ENCODE measurements at regions not wholly inside any gene's neighbourhood (a gene's known extent, or its start where the extent isn't known, plus 50 kb on each side); places are given as distances from the start of the nearest gene placed in this dataset.

DNA sequence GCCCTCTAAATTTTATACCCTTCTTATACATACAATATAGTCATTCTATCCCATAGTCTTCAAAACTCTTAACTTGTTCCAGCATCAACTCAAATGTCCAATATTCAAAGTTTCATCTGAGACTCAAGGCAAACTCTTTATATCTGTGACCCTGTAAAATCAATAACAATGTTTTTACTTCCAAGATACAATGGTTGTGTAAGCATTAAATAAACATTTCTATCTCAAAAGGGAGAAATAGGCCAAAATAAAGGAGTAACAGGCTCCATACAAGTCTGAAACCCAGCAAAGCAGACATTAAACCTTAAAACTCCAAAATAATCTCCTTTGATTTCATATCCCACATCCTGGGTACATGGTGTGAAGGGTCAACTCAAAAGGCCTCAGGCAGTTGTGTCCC is 1299.1 kb downstream of the MRPL39 start:
- H3K4me3 ChIP-seq: no peak overlapping the region
- H3K27ac ChIP-seq: no peak overlapping the region
- TF ChIP-seq, protein P1, sequence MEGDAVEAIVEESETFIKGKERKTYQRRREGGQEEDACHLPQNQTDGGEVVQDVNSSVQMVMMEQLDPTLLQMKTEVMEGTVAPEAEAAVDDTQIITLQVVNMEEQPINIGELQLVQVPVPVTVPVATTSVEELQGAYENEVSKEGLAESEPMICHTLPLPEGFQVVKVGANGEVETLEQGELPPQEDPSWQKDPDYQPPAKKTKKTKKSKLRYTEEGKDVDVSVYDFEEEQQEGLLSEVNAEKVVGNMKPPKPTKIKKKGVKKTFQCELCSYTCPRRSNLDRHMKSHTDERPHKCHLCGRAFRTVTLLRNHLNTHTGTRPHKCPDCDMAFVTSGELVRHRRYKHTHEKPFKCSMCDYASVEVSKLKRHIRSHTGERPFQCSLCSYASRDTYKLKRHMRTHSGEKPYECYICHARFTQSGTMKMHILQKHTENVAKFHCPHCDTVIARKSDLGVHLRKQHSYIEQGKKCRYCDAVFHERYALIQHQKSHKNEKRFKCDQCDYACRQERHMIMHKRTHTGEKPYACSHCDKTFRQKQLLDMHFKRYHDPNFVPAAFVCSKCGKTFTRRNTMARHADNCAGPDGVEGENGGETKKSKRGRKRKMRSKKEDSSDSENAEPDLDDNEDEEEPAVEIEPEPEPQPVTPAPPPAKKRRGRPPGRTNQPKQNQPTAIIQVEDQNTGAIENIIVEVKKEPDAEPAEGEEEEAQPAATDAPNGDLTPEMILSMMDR (IDR thresholded peaks at IDR 0.05): no peak
- H3K4me1 ChIP-seq (ENCODE audit: control insufficient read depth in 1 of 2, low read depth in 2 of 2): no peaks in the 10 kb centered on the region
- H3K36me3 ChIP-seq: no peaks in the 10 kb centered on the region
- no peaks in the 10 kb centered on the region for H3K9me3 ChIP-seq
- ATAC-seq (ENCODE audit: insufficient number of reproducible peaks, low FRiP score, low read depth) (no peak), DNase-seq (ENCODE audit: low spot score) (no peak)
- H3K27me3 ChIP-seq (replicated peaks; ENCODE audit: insufficient read depth): no peaks in the 10 kb centered on the region

DNA sequence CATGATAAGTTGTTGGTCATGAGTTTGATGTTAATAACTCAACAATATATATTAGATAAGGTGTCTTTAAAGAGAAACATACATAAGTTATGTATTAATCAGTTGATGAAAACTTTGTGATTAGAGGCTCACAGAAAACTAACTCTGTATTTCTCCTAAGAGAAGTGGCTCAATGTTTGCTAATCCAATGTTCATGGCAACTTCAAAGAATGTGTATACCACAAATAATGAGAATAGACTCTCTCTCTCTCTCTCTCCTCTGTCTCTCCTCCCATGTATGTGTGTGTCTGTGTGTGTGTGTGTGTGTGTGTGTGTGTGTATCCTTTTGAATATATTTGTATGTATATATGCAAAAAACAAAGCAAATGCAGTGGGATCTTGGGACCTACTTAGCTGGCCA is 1304.9 kb downstream of the MRPL39 start:
- Histone ChIP-seq H3K36me3 (no peaks in the 10 kb centered on the region), H3K9me3 (no peaks in the 10 kb centered on the region), H3K27ac (no peak overlapping the region), H3K4me1 (ENCODE audit: control insufficient read depth in 1 of 2, low read depth in 2 of 2) (no peaks in the 10 kb centered on the region), H3K27me3 (replicated peaks; ENCODE audit: insufficient read depth) (no peaks in the 10 kb centered on the region), H3K4me3 (no peak overlapping the region)
- TF ChIP-seq, protein P1 (IDR thresholded peaks at IDR 0.05): no peak
- no peak for ATAC-seq (ENCODE audit: insufficient number of reproducible peaks, low FRiP score, low read depth)
- DNase-seq (ENCODE audit: low spot score): no peak

DNA sequence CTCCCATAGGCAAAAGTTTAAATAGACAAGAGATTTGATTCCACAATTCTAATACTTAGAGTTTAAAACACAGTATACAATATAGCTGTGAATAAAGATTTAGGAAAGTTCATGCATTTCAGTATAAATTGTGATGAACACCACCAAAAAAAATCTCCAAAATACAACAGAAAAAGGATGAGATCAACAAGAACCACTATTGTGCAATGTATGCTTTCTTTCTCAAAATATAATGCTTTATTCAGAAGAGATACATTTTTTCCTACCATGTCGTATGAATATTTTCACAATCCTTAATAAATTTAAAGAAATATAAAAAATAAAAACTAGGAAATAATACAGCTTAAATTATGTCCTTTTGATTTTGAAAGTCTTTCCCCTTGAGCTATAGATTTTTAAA is 1309.2 kb downstream of the MRPL39 start:
- DNase-seq (ENCODE audit: low spot score) (no peak), ATAC-seq (ENCODE audit: insufficient number of reproducible peaks, low FRiP score, low read depth) (no peak)
- Histone ChIP-seq H3K27me3 (replicated peaks; ENCODE audit: insufficient read depth) (no peaks in the 10 kb centered on the region), H3K27ac (no peak overlapping the region), H3K36me3 (no peaks in the 10 kb centered on the region), H3K9me3 (no peaks in the 10 kb centered on the region), H3K4me3 (no peak overlapping the region), H3K4me1 (ENCODE audit: control insufficient read depth in 1 of 2, low read depth in 2 of 2) (no peaks in the 10 kb centered on the region)
- TF ChIP-seq, protein P1 (IDR thresholded peaks at IDR 0.05): no peak

DNA sequence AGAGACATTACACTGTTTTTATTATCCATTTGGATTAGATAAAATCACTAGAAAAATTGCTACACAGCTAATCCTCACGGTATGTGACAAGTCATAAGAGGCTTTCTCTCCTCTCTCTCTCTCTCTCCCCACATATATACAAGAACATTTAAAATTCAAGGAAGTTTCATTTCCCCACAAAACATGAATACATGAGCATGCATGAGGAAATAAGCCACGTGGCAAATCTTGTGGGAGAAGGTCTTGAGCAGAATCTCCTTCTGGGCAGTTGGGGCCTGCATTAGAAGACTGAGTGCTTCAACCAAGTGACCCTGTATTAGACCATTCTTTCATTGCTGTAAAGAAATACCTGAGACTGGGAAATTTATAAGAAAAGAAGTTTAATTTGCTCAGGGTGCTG is 1313.1 kb downstream of the MRPL39 start:
- no peak overlapping the region for H3K4me3 ChIP-seq
- ATAC-seq (ENCODE audit: insufficient number of reproducible peaks, low FRiP score, low read depth) (no peak), DNase-seq (ENCODE audit: low spot score) (no peak)
- no peaks in the 10 kb centered on the region for H3K27me3 ChIP-seq (replicated peaks; ENCODE audit: insufficient read depth)
- H3K9me3 ChIP-seq: no peaks in the 10 kb centered on the region
- H3K4me1 ChIP-seq (ENCODE audit: control insufficient read depth in 1 of 2, low read depth in 2 of 2): no peaks in the 10 kb centered on the region
- H3K27ac ChIP-seq: no peak overlapping the region
- no peaks in the 10 kb centered on the region for H3K36me3 ChIP-seq
- TF ChIP-seq, protein P1 (IDR thresholded peaks at IDR 0.05): no peak

DNA sequence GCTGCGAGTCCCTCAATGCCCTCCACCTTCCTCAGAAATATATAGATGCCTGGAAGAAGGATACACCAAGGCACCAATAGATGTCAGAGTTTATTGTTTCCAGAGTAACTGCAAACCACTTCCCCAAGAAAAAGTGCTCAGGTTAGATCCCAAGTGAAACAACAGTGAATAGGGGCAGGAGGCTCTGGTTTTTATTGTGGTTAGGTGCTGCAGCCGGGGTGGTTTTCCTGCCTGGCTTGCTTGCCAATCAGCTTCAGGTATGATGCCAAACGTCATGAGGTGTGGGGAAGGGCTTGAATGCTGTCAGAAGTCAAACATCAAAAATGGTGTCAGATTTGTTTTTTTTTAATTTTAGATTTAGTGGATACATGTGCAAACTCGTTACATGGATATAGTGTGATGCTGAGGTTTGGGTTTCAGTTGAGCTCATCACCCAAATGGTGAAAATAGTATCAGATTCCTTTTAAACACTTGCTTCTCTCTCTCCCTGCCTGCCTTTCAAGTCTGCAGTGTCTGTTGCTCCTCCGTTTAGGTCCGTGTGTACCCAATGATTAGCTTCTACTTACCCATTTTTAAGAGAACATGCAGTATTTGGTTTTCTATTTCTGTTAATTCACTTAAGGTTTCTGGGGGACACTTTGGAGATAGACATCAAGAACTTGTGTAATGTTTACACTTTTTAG is 1317.0 kb downstream of the MRPL39 start:
- DNase-seq (ENCODE audit: low spot score) (no peak), ATAC-seq (ENCODE audit: insufficient number of reproducible peaks, low FRiP score, low read depth) (no peak)
- H3K36me3 ChIP-seq: no peaks in the 10 kb centered on the region
- TF ChIP-seq, protein P1 (IDR thresholded peaks at IDR 0.05): no peak
- H3K4me1 ChIP-seq (ENCODE audit: control insufficient read depth in 1 of 2, low read depth in 2 of 2): no peaks in the 10 kb centered on the region
- H3K27me3 ChIP-seq (replicated peaks; ENCODE audit: insufficient read depth): no peaks in the 10 kb centered on the region
- H3K9me3 ChIP-seq: no peaks in the 10 kb centered on the region
- H3K27ac ChIP-seq: no peak overlapping the region
- no peak overlapping the region for H3K4me3 ChIP-seq
